ENCODE measurements at regions not wholly inside any gene's neighbourhood (a gene's known extent, or its start where the extent isn't known, plus 50 kb on each side); places are given as distances from the start of the nearest gene placed in this dataset.

DNA sequence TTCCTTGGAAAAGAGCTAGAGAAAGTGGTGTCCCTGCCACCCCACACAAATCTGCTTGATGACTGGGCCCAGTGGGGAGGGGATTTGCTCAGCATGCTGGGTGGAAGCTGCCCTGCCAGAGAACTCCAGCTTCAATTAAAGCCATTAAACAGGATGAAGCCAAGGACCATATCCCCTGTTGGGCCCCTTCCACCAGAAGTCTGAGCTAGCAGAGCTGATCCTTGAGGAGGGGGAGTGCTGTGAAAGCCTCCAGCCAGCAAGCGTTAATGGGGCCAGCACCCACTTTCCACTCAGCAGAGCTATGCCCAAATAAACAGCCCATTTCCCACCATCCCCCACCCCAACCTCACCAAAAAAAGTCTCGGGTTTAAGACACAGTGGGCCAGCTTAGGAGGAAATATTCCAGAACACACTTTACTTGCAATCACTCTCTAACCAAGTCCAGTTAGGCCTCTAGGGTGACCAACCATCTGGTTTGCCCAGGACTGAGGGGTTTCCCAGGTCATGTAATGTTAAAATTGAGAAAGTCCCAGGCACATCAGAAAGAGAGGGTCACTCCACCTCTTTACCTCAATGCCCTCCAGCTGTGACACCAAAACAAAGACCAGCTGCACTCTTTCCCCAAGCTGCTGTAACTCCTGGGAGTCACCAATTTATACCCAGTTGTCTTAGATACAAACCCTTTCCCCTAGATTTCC lies 132.3 kb downstream of the FOXI3 start:
- H3K4me3 ChIP-seq (ENCODE audit: low read depth, low read length): no peak overlapping the region
- no peak for DNase-seq (ENCODE audit: low read depth)
- TF ChIP-seq, protein P1, sequence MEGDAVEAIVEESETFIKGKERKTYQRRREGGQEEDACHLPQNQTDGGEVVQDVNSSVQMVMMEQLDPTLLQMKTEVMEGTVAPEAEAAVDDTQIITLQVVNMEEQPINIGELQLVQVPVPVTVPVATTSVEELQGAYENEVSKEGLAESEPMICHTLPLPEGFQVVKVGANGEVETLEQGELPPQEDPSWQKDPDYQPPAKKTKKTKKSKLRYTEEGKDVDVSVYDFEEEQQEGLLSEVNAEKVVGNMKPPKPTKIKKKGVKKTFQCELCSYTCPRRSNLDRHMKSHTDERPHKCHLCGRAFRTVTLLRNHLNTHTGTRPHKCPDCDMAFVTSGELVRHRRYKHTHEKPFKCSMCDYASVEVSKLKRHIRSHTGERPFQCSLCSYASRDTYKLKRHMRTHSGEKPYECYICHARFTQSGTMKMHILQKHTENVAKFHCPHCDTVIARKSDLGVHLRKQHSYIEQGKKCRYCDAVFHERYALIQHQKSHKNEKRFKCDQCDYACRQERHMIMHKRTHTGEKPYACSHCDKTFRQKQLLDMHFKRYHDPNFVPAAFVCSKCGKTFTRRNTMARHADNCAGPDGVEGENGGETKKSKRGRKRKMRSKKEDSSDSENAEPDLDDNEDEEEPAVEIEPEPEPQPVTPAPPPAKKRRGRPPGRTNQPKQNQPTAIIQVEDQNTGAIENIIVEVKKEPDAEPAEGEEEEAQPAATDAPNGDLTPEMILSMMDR (IDR thresholded peaks at IDR 0.05; ENCODE audit: low read depth, low read length, missing control alignments): no peak

DNA sequence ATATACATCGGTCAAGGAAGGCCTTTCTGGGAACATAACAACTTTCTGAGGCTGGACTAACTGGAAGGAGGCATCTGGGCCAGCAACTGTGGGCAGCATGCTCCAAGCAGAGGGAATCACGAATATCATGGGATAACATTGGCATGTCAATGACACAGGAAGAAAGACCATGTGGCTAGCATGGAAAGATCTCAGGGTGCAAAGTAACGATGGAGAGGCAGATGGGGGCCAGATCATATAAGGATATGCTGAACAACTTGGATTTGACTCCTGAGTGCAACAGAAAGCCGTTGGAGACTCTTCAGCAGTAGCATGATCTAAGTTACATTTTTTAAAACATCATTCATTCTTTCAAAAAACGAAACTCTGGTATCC lies 133.6 kb downstream of the FOXI3 start:
- H3K4me3 ChIP-seq (ENCODE audit: low read depth, low read length): no peak overlapping the region
- DNase-seq (ENCODE audit: low read depth): no peak
- TF ChIP-seq, protein P1 (IDR thresholded peaks at IDR 0.05; ENCODE audit: low read depth, low read length, missing control alignments): no peak

DNA sequence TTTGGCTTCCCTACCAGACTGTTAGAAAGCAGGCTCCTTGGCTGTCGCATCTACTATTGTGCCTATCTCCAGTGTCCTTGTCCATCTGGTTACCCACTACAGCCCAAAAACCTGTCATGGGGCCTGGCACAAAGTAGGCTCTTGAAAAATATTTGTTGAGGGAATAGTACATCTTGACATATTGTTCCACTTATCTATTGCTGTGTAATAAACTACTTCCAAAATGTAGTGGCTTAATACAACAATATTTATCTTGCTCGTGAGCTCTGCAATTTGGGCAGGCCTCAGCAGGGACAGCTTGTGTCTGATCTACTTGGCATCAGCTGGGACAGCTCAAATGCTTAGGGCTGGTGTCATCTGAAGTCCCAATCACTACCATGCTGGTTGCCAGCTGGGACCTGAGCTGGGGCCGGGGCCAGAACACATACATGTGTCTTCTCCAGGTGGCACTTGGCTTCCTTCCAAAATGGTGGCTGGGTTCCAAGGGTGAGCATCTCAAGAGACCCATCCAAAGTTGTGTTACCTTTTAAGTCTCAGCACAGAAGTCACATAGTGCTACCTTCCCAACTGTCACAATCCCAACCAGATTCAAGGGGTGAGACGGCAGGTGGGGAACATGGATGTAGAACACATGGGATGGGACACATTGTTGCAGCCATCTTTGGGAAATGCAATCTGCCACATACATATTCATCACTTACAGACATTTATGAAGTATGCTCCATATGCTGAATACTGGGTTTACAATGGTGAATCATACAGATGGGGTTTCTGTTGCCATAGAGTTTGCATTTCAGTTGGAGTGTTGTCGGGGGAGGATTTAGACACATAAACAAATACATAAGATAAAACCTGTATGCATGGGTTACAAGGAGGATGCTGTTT lies 134.2 kb downstream of the FOXI3 start:
- no peak for DNase-seq (ENCODE audit: low read depth)
- H3K4me3 ChIP-seq (ENCODE audit: low read depth, low read length): no peak overlapping the region
- TF ChIP-seq, protein P1 (IDR thresholded peaks at IDR 0.05; ENCODE audit: low read depth, low read length, missing control alignments): no peak

- TF ChIP-seq, protein P1 (IDR thresholded peaks at IDR 0.05; ENCODE audit: low read depth, low read length, missing control alignments): no peak
- no peak for DNase-seq (ENCODE audit: low read depth)
- no peak overlapping the region for H3K4me3 ChIP-seq (ENCODE audit: low read depth, low read length)
Observed at GRCh38 chr2:88310787-88311186, 140.6 kb downstream of the THNSL2 start.

- DNase-seq (ENCODE audit: low read depth): no peak
- H3K4me3 ChIP-seq (ENCODE audit: low read depth, low read length): no peak overlapping the region
- TF ChIP-seq, protein P1 (IDR thresholded peaks at IDR 0.05; ENCODE audit: low read depth, low read length, missing control alignments): peak; percentile 57
Observed at GRCh38 chr2:88307817-88308216, 137.7 kb downstream of the THNSL2 start.

DNA sequence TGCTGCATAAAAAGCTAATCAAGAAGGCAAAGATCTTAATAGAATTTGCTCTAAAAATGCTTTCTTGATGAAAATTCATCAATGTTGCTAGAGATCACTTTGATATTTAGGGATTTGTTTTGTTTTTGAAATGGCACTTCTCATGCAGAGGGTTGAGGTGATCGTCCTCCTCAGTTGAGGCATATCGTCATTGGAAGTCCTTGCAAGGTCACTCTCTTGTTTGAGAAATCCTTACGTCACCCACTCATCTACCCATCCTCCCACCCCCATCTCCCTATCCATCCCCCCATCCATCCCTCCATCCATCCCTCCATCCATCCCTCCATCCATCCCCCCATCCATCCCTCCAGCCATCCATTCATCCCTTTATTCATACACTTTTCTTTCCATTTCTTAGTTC lies 133.7 kb downstream of the THNSL2 start:
- H3K4me3 ChIP-seq (ENCODE audit: low read depth, low read length): no peak overlapping the region
- DNase-seq (ENCODE audit: low read depth): no peak
- TF ChIP-seq, protein P1 (IDR thresholded peaks at IDR 0.05; ENCODE audit: low read depth, low read length, missing control alignments): no peak

All from GM12864 (cell line).